WTC11 (cell line): ENCODE measurements at regions not wholly inside any gene's neighbourhood (a gene's known extent, or its start where the extent isn't known, plus 50 kb on each side); places are given as distances from the start of the nearest gene placed in this dataset.

Source experiments
- ATAC-seq: fragments of 200-7000 bp; cut with Tn5 transposase; 2 replicates; pipeline ENCODE4 v1.10.0; 2021; ENCODE audit warnings: mild to moderate bottlenecking, moderate library complexity
- CTCF ChIA-PET: fragments of 300-600 bp; sonication (Branson Sonifier 250); formaldehyde crosslinking; loops from one replicate; lab custom pipeline; 2021; ENCODE audit warnings: antibody characterized with exemption; lab: Charles Lee
- POLR2A ChIA-PET: fragments of 350-600 bp; sonication (Branson Sonifier 250); formaldehyde crosslinking; loops from one replicate; lab custom pipeline; 2021; ENCODE audit warnings: antibody characterized with exemption; lab: Charles Lee
- DNase-seq: peaks from one replicate; pipeline ENCODE4 v3.0.0; 2021; ENCODE audit warnings: low spot score
- H3K27ac Mint-ChIP-seq: 2 replicates; pipeline ENCODE4 v1.8.0; 2021; ENCODE audit warnings: mixed read lengths
- H3K27me3 Mint-ChIP-seq: 2 replicates; pipeline ENCODE4 v1.8.0; 2021; ENCODE audit warnings: low read depth, mild to moderate bottlenecking, moderate library complexity, mixed read lengths
- H3K36me3 Mint-ChIP-seq: 2 replicates; pipeline ENCODE4 v1.8.0; 2021; ENCODE audit warnings: mixed read lengths
- H3K4me1 Mint-ChIP-seq: 2 replicates; pipeline ENCODE4 v1.8.0; 2022; ENCODE audit warnings: mixed read lengths
- H3K4me3 Mint-ChIP-seq: 2 replicates; pipeline ENCODE4 v1.8.0; 2021; ENCODE audit warnings: mild to moderate bottlenecking, moderate library complexity, mixed read lengths
- H3K9me3 Mint-ChIP-seq: 2 replicates; pipeline ENCODE4 v1.8.0; 2021; ENCODE audit warnings: mixed read lengths
- AR ChIP-seq: fragments of 250-450 bp; sonication (Bioruptor Pico); IDR thresholded peaks from 2 replicates; pipeline ENCODE4 v1.9.0; 2021; ENCODE audit warnings: mild to moderate bottlenecking
- ETV6 ChIP-seq: sonication (generic); formaldehyde crosslinking; IDR thresholded peaks from 2 replicates; pipeline ENCODE4 v1.8.1; 2022; ENCODE audit warnings: mild to moderate bottlenecking, missing genetic modification reagents
- FOXJ3 ChIP-seq: sonication (generic); formaldehyde crosslinking; IDR thresholded peaks from 2 replicates; pipeline ENCODE4 v1.9.0; 2021; ENCODE audit warnings: missing genetic modification reagents, mild to moderate bottlenecking, borderline replicate concordance
- FOXK1 ChIP-seq: sonication (generic); formaldehyde crosslinking; IDR thresholded peaks from 2 replicates; pipeline ENCODE4 v1.8.0; 2022; ENCODE audit warnings: mild to moderate bottlenecking, moderate library complexity, missing genetic modification reagents
- HMGA2 ChIP-seq: fragments of 250-450 bp; sonication (Bioruptor Pico); IDR thresholded peaks from 2 replicates; pipeline ENCODE4 v1.4.0; 2021; ENCODE audit warnings: mild to moderate bottlenecking, moderate library complexity
- JAZF1 ChIP-seq: fragments of 250-450 bp; sonication (Bioruptor Pico); IDR thresholded peaks from 2 replicates; pipeline ENCODE4 v1.9.0; 2021; ENCODE audit warnings: moderate library complexity, mild to moderate bottlenecking, inconsistent platforms
- MXD4 ChIP-seq: fragments of 250-450 bp; sonication (Bioruptor Pico); IDR thresholded peaks from 2 replicates; pipeline ENCODE4 v1.8.0; 2021; ENCODE audit warnings: mild to moderate bottlenecking, moderate library complexity, borderline replicate concordance
- MYBL2 ChIP-seq: sonication (generic); formaldehyde crosslinking; IDR thresholded peaks from 2 replicates; pipeline ENCODE4 v1.8.1; 2023; ENCODE audit warnings: mild to moderate bottlenecking, moderate library complexity, missing genetic modification reagents
- NFE2L1 ChIP-seq: sonication (generic); formaldehyde crosslinking; IDR thresholded peaks from 2 replicates; pipeline ENCODE4 v1.8.1; 2023; ENCODE audit warnings: missing genetic modification reagents
- NFYB ChIP-seq: sonication (generic); formaldehyde crosslinking; conservative IDR thresholded peaks from 2 replicates; pipeline ENCODE4 v1.8.0; 2022; ENCODE audit warnings: low read depth, missing genetic modification reagents
- OVOL2 ChIP-seq: fragments of 250-450 bp; sonication (Bioruptor Pico); IDR thresholded peaks from 2 replicates; pipeline ENCODE4 v1.9.0; 2021; ENCODE audit warnings: mild to moderate bottlenecking, borderline replicate concordance
- SOX15 ChIP-seq: fragments of 250-450 bp; sonication (Bioruptor Pico); IDR thresholded peaks from 2 replicates; pipeline ENCODE4 v1.9.0; 2021; ENCODE audit warnings: mild to moderate bottlenecking
- SP1 ChIP-seq: sonication (generic); formaldehyde crosslinking; conservative IDR thresholded peaks from 2 replicates; pipeline ENCODE4 v1.8.1; 2022; ENCODE audit warnings: missing genetic modification reagents
- ZBTB43 ChIP-seq: sonication (generic); formaldehyde crosslinking; IDR thresholded peaks from 2 replicates; pipeline ENCODE4 v1.8.1; 2023; ENCODE audit warnings: mild to moderate bottlenecking, missing genetic modification reagents
- ZNF263 ChIP-seq: sonication (generic); formaldehyde crosslinking; IDR thresholded peaks from 2 replicates; pipeline ENCODE4 v1.8.1; 2022; ENCODE audit warnings: low read depth, mild to moderate bottlenecking, moderate library complexity, missing genetic modification reagents
- ZNF317 ChIP-seq: sonication (generic); formaldehyde crosslinking; IDR thresholded peaks from 2 replicates; pipeline ENCODE4 v1.8.1; 2023; ENCODE audit warnings: low read depth, mild to moderate bottlenecking, moderate library complexity, missing genetic modification reagents, borderline replicate concordance
- ZNF423 ChIP-seq: fragments of 250-450 bp; sonication (Bioruptor Pico); IDR thresholded peaks from 2 replicates; pipeline ENCODE4 v2.1.2; 2022; ENCODE audit warnings: mild to moderate bottlenecking, moderate library complexity
- TF ChIP-seq, protein P1 (sequence below): sonication (generic); formaldehyde crosslinking; conservative IDR thresholded peaks from 2 replicates; pipeline ENCODE4 v1.8.1; 2023; ENCODE audit warnings: mild to moderate bottlenecking, low read depth, missing genetic modification reagents, moderate library complexity
- TF ChIP-seq, protein P2 (sequence below): sonication (generic); formaldehyde crosslinking; IDR thresholded peaks from 2 replicates; pipeline ENCODE4 v1.8.0; 2022; ENCODE audit warnings: mild to moderate bottlenecking, missing genetic modification reagents
- TF ChIP-seq, protein P3 (sequence below): sonication (generic); formaldehyde crosslinking; IDR thresholded peaks from 2 replicates; pipeline ENCODE4 v1.8.0; 2022; ENCODE audit warnings: mild to moderate bottlenecking, missing genetic modification reagents
- TF ChIP-seq, protein P4 (sequence below): sonication (generic); formaldehyde crosslinking; IDR thresholded peaks from 2 replicates; pipeline ENCODE4 v1.8.0; 2022; ENCODE audit warnings: missing genetic modification reagents

GRCh38 chrX:110966839-110967238 is 129.2 kb upstream of the PAK3 start:
- H3K36me3 Mint-ChIP-seq, result no peaks in the 10 kb centered on the region
- DNase-seq (no peak), ATAC-seq (no peak)
- TF ChIP-seq OVOL2 (CRISPR knock-in tag) (no peak), ETV6 (CRISPR knock-in tag) (no peak), SOX15 (CRISPR knock-in tag) (no peak), SP1 (no peak), NFE2L1 (CRISPR knock-in tag) (no peak), ZBTB43 (CRISPR knock-in tag) (no peak), ZNF423 (CRISPR knock-in tag) (no peak), FOXJ3 (CRISPR knock-in tag) (no peak), JAZF1 (no peak), ZNF317 (CRISPR knock-in tag) (no peak), ZNF263 (CRISPR knock-in tag) (no peak), AR (CRISPR knock-in tag) (no peak), MYBL2 (no peak), MXD4 (CRISPR knock-in tag) (no peak)
- TF ChIP-seq, protein P1, sequence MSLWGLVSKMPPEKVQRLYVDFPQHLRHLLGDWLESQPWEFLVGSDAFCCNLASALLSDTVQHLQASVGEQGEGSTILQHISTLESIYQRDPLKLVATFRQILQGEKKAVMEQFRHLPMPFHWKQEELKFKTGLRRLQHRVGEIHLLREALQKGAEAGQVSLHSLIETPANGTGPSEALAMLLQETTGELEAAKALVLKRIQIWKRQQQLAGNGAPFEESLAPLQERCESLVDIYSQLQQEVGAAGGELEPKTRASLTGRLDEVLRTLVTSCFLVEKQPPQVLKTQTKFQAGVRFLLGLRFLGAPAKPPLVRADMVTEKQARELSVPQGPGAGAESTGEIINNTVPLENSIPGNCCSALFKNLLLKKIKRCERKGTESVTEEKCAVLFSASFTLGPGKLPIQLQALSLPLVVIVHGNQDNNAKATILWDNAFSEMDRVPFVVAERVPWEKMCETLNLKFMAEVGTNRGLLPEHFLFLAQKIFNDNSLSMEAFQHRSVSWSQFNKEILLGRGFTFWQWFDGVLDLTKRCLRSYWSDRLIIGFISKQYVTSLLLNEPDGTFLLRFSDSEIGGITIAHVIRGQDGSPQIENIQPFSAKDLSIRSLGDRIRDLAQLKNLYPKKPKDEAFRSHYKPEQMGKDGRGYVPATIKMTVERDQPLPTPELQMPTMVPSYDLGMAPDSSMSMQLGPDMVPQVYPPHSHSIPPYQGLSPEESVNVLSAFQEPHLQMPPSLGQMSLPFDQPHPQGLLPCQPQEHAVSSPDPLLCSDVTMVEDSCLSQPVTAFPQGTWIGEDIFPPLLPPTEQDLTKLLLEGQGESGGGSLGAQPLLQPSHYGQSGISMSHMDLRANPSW (CRISPR knock-in tag), result no peak
- TF ChIP-seq, protein P2, sequence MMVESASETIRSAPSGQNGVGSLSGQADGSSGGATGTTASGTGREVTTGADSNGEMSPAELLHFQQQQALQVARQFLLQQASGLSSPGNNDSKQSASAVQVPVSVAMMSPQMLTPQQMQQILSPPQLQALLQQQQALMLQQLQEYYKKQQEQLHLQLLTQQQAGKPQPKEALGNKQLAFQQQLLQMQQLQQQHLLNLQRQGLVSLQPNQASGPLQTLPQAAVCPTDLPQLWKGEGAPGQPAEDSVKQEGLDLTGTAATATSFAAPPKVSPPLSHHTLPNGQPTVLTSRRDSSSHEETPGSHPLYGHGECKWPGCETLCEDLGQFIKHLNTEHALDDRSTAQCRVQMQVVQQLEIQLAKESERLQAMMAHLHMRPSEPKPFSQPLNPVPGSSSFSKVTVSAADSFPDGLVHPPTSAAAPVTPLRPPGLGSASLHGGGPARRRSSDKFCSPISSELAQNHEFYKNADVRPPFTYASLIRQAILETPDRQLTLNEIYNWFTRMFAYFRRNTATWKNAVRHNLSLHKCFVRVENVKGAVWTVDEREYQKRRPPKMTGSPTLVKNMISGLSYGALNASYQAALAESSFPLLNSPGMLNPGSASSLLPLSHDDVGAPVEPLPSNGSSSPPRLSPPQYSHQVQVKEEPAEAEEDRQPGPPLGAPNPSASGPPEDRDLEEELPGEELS, result no peak
- TF ChIP-seq, protein P3, sequence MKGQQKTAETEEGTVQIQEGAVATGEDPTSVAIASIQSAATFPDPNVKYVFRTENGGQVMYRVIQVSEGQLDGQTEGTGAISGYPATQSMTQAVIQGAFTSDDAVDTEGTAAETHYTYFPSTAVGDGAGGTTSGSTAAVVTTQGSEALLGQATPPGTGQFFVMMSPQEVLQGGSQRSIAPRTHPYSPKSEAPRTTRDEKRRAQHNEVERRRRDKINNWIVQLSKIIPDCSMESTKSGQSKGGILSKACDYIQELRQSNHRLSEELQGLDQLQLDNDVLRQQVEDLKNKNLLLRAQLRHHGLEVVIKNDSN (CRISPR knock-in tag), result no peak
- H3K9me3 Mint-ChIP-seq, result no peaks in the 10 kb centered on the region
- H3K4me1 Mint-ChIP-seq, result peaks cover 19% of the 10 kb centered on the region
- POLR2A ChIA-PET, result interaction anchor here (0.8 kb wide), 1 partner anchor 16 kb away, joined by 4 read pairs; no protein-coding TSS in a partner anchor
- no peak overlapping the region for H3K4me3 Mint-ChIP-seq
- CTCF ChIA-PET, result interaction anchor here (0.8 kb wide), 1 partner anchor 134 kb away, joined by 3 read pairs; no protein-coding TSS in a partner anchor
- no peaks in the 10 kb centered on the region for H3K27me3 Mint-ChIP-seq
- H3K27ac Mint-ChIP-seq, result no peak overlapping the region

DNA sequence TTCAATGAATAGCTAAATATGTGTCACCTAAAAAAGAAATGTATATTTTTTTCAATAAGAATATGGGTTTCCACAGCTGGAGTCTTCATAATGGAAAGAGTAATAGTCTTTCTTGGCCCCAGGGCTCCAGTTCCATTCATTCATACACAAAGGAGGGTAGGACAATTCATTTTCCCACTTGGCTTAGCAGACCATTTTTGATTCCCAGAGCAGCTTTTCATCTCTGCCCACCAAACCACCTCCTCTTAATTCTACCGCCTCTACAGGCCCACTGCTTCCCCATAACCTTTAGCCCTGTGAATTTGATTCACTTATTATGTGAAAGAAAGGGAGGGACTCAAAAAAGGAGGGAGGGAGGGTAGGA is 129.9 kb upstream of the PAK3 start:
- TF ChIP-seq, protein P4, sequence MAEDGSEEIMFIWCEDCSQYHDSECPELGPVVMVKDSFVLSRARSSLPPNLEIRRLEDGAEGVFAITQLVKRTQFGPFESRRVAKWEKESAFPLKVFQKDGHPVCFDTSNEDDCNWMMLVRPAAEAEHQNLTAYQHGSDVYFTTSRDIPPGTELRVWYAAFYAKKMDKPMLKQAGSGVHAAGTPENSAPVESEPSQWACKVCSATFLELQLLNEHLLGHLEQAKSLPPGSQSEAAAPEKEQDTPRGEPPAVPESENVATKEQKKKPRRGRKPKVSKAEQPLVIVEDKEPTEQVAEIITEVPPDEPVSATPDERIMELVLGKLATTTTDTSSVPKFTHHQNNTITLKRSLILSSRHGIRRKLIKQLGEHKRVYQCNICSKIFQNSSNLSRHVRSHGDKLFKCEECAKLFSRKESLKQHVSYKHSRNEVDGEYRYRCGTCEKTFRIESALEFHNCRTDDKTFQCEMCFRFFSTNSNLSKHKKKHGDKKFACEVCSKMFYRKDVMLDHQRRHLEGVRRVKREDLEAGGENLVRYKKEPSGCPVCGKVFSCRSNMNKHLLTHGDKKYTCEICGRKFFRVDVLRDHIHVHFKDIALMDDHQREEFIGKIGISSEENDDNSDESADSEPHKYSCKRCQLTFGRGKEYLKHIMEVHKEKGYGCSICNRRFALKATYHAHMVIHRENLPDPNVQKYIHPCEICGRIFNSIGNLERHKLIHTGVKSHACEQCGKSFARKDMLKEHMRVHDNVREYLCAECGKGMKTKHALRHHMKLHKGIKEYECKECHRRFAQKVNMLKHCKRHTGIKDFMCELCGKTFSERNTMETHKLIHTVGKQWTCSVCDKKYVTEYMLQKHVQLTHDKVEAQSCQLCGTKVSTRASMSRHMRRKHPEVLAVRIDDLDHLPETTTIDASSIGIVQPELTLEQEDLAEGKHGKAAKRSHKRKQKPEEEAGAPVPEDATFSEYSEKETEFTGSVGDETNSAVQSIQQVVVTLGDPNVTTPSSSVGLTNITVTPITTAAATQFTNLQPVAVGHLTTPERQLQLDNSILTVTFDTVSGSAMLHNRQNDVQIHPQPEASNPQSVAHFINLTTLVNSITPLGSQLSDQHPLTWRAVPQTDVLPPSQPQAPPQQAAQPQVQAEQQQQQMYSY (CRISPR knock-in tag), result no peak
- no peak for TF ChIP-seq FOXK1 (CRISPR knock-in tag)
- no peak for TF ChIP-seq HMGA2
- TF ChIP-seq NFYB, result no peak
- TF ChIP-seq, all 79 proteins: peak for 0
- H3K4me3 Mint-ChIP-seq, result no peak overlapping the region
- peaks cover 19% of the 10 kb centered on the region for H3K4me1 Mint-ChIP-seq
- H3K27ac Mint-ChIP-seq, result no peak overlapping the region
- H3K36me3 Mint-ChIP-seq, result no peaks in the 10 kb centered on the region
- POLR2A ChIA-PET, result no interaction called here
- H3K9me3 Mint-ChIP-seq, result no peaks in the 10 kb centered on the region
- DNase-seq (no peak), ATAC-seq (no peak)
- no peaks in the 10 kb centered on the region for H3K27me3 Mint-ChIP-seq
- CTCF ChIA-PET, result interaction anchor here (1.1 to 1.9 kb wide), 4 partner anchors 13 to 132 kb away, joined by 4 to 11 read pairs (median 8); no protein-coding TSS in a partner anchor
